ENCODE measurements at regions not wholly inside any gene's neighbourhood (a gene's known extent, or its start where the extent isn't known, plus 50 kb on each side); places are given as distances from the start of the nearest gene placed in this dataset.

GRCh38 chr13:60679928-60680694 lies 283.1 kb downstream of the TDRD3 start:
- no peak overlapping the region for H3K4me2 ChIP-seq (ENCODE audit: insufficient read depth in 1 of 2, low read depth in 2 of 2, low read length in 2 of 2)
- H3K23me2 ChIP-seq (ENCODE audit: low read depth, low read length): no peaks in the 10 kb centered on the region
- H3K4me3 ChIP-seq (ENCODE audit: extremely low read depth in 1 of 4, insufficient read depth in 2 of 4, low read depth in 3 of 4, low read length in 4 of 4): no peak overlapping the region
- H2BK5ac ChIP-seq (ENCODE audit: low read depth, low read length): no peak overlapping the region
- H3K79me1 ChIP-seq (ENCODE audit: low read depth, low read length): no peaks in the 10 kb centered on the region
- H3K9me3 ChIP-seq (ENCODE audit: insufficient read depth in 2 of 2, low read depth in 1 of 2, low read length in 1 of 2): no peaks in the 10 kb centered on the region
- H2AK5ac ChIP-seq (ENCODE audit: low read depth, low read length): no peak overlapping the region
- no peak overlapping the region for H4K5ac ChIP-seq (ENCODE audit: insufficient read length, low read depth, low read length)
- 78% methylated on average over 5 of the region's 5 CpGs; no CpG with 5 or more reads in 1 of the 2 experiments for WGBS, 2 experiments (ENCODE audit: extremely low coverage in 1 of 2, insufficient coverage in 1 of 2, insufficient read length in 1 of 2, insufficient replicate concordance in 2 of 2, low coverage in 1 of 2, low lambda C conversion rate in 2 of 2, missing lambda C conversion rate in 1 of 2)
- H2BK12ac ChIP-seq (ENCODE audit: low read depth, low read length): no peak overlapping the region
- H3K18ac ChIP-seq (ENCODE audit: extremely low read depth, low read length): no peak overlapping the region
- no peak overlapping the region for H3K27ac ChIP-seq (ENCODE audit: low read depth, low read length)
- H3K36me3 ChIP-seq (ENCODE audit: control insufficient read depth in 2 of 4, insufficient read depth in 4 of 4, low read length in 3 of 4): no peaks in the 10 kb centered on the region
- FAIRE-seq (no peak), DNase-seq (ENCODE audit: low read depth in 1 of 2, low spot score in 2 of 2) (no peak)
- no peaks in the 10 kb centered on the region for H3K27me3 ChIP-seq (replicated peaks in 1 of 4; ENCODE audit: control insufficient read depth in 3 of 4, extremely low read depth in 1 of 4, insufficient read depth in 3 of 4, low read length in 3 of 4)
- POLR2A ChIA-PET (ENCODE audit: partially characterized antibody): no interaction called here
- H3K4ac ChIP-seq (replicated peaks; ENCODE audit: insufficient read length, low read depth, low read length): no peak overlapping the region
- no peaks in the 10 kb centered on the region for H4K20me1 ChIP-seq (replicated peaks in 1 of 2; ENCODE audit: control insufficient read depth in 1 of 2, insufficient read depth in 2 of 2, low read length in 2 of 2)
- no peaks in the 10 kb centered on the region for H3K4me1 ChIP-seq (replicated peaks in 1 of 4; ENCODE audit: control insufficient read depth in 3 of 4, insufficient read depth in 4 of 4, low read length in 3 of 4)
- H3K56ac ChIP-seq (replicated peaks; ENCODE audit: insufficient read length, low read depth, low read length): no peak overlapping the region
- H3K23ac ChIP-seq (ENCODE audit: insufficient read length): no peak overlapping the region
- TF ChIP-seq NANOG (IDR thresholded peaks at IDR 0.05; ENCODE audit: insufficient read depth, low read depth, low read length, poor library complexity, severe bottlenecking) (no peak), POLR2AphosphoS5 (IDR thresholded peaks at IDR 0.05; ENCODE audit: low read depth, low read length) (peak; percentile 48; the same call in 1 of the 2 replicates), JUN (IDR thresholded peaks at IDR 0.05; ENCODE audit: low read depth, low read length) (no peak), SP4 (IDR thresholded peaks at IDR 0.05; ENCODE audit: low read length) (no peak)
- H2AFZ ChIP-seq (ENCODE audit: low read length): peak overlapping the region; percentile 34; the same call in 1 of the 2 replicates
- CTCF ChIA-PET (ENCODE audit: partially characterized antibody): interaction anchor here (0.7 kb wide), 1 partner anchor 74 kb away, joined by 3 read pairs; no protein-coding TSS in a partner anchor
- H3K9ac ChIP-seq (replicated peaks in 1 of 4; ENCODE audit: extremely low read depth in 1 of 4, low read depth in 3 of 4, low read length in 3 of 4): no peak overlapping the region
- H2BK120ac ChIP-seq (replicated peaks; ENCODE audit: low read depth, low read length): no peak overlapping the region
- no peaks in the 10 kb centered on the region for H3K79me2 ChIP-seq (ENCODE audit: control insufficient read depth in 1 of 2, insufficient read depth in 2 of 2, low read length in 2 of 2)
- no peak overlapping the region for H4K91ac ChIP-seq (replicated peaks; ENCODE audit: insufficient read length, low read length)
- no peak overlapping the region for H2BK20ac ChIP-seq (ENCODE audit: low read length)
- H2BK15ac ChIP-seq (ENCODE audit: low read length): no peak overlapping the region
- no peak overlapping the region for H3K14ac ChIP-seq (ENCODE audit: insufficient read length)
- H4K8ac ChIP-seq (ENCODE audit: extremely low read depth, insufficient read depth, low read length): no peak overlapping the region
